ENCODE measurements at regions not wholly inside any gene's neighbourhood (a gene's known extent, or its start where the extent isn't known, plus 50 kb on each side); places are given as distances from the start of the nearest gene placed in this dataset.
A peak's percentile ranks its signal among the peaks of the same experiment; 100 is the strongest.

GRCh38 chr6:100271202-100271601 is 193.5 kb downstream of the SIM1 start:
- no peak overlapping the region for H3K4me3 ChIP-seq (replicated peaks; ENCODE audit: low read depth, low read length)
- TF ChIP-seq CTCF (IDR thresholded peaks at IDR 0.05; ENCODE audit: low read depth, low read length, missing control alignments): no peak
- DNase-seq (ENCODE audit: extremely low read depth, low read depth): no peak

GRCh38 chr6:100269189-100269588 is 195.5 kb downstream of the SIM1 start:
- no peak for DNase-seq (ENCODE audit: extremely low read depth, low read depth)
- TF ChIP-seq CTCF (IDR thresholded peaks at IDR 0.05; ENCODE audit: low read depth, low read length, missing control alignments): no peak

GRCh38 chr6:100268326-100268725 is 196.4 kb downstream of the SIM1 start:
- TF ChIP-seq CTCF (IDR thresholded peaks at IDR 0.05; ENCODE audit: low read depth, low read length, missing control alignments): no peak
- DNase-seq (ENCODE audit: extremely low read depth, low read depth): no peak

More at GRCh38 chr6:100269189-100269588, 195.5 kb downstream of the SIM1 start:
- H3K4me3 ChIP-seq (replicated peaks; ENCODE audit: low read depth, low read length): no peak overlapping the region

GRCh38 chr6:100267721-100268123 is 197.0 kb downstream of the SIM1 start:
- H3K4me3 ChIP-seq (replicated peaks; ENCODE audit: low read depth, low read length): no peak overlapping the region
- no peak for TF ChIP-seq CTCF (IDR thresholded peaks at IDR 0.05; ENCODE audit: low read depth, low read length, missing control alignments)
- DNase-seq (ENCODE audit: extremely low read depth, low read depth): peak; percentile 20

More at GRCh38 chr6:100268326-100268725, 196.4 kb downstream of the SIM1 start:
- H3K4me3 ChIP-seq (replicated peaks; ENCODE audit: low read depth, low read length): no peak overlapping the region

- no peak for DNase-seq (ENCODE audit: extremely low read depth, low read depth)
- H3K4me3 ChIP-seq (replicated peaks; ENCODE audit: low read depth, low read length): no peak overlapping the region
- TF ChIP-seq CTCF (IDR thresholded peaks at IDR 0.05; ENCODE audit: low read depth, low read length, missing control alignments): no peak
Measured at GRCh38 chr6:100266494-100267401, 198.0 kb downstream of the SIM1 start.

GRCh38 chr6:100262086-100262485 is 202.6 kb downstream of the SIM1 start:
- no peak for TF ChIP-seq CTCF (IDR thresholded peaks at IDR 0.05; ENCODE audit: low read depth, low read length, missing control alignments)
- no peak for DNase-seq (ENCODE audit: extremely low read depth, low read depth)
- H3K4me3 ChIP-seq (replicated peaks; ENCODE audit: low read depth, low read length): no peak overlapping the region

All from HFF-Myc (cell line).